PC-9 (cell line): ENCODE measurements at regions not wholly inside any gene's neighbourhood (a gene's known extent, or its start where the extent isn't known, plus 50 kb on each side); places are given as distances from the start of the nearest gene placed in this dataset.

Source experiments
- CTCF ChIP-seq: fragments of 200-600 bp; sonication (generic); conservative IDR thresholded peaks from 2 replicates; pipeline ENCODE4 v1.6.1; 2017; ENCODE audit warnings: mixed run types, antibody characterized with exemption, mild to moderate bottlenecking, moderate library complexity
- EZH2 ChIP-seq: fragments of 200-600 bp; sonication (generic); IDR thresholded peaks from 2 replicates; pipeline ENCODE4 v1.8.0; 2017; ENCODE audit warnings: antibody characterized with exemption, low read depth

- TF ChIP-seq EZH2 (no peak), CTCF (no peak)
Measured at GRCh38 chr10:31749981-31750840, 178.4 kb downstream of the ARHGAP12 start.
